NAMALWA (cell line): ENCODE measurements at regions not wholly inside any gene's neighbourhood (a gene's known extent, or its start where the extent isn't known, plus 50 kb on each side); places are given as distances from the start of the nearest gene placed in this dataset.

Experiments used
- DNase-seq: peaks from one replicate; pipeline ENCODE4 v3.0.0-alpha.2; 2015; ENCODE audit warnings: low spot score

GRCh38 chr13:34561033-34561432 lies 381.0 kb upstream of the NBEA start:
- DNase-seq = no peak

GRCh38 chr13:34567597-34567996 lies 374.5 kb upstream of the NBEA start:
- no peak for DNase-seq

GRCh38 chr13:34570698-34571353 lies 371.2 kb upstream of the NBEA start:
- DNase-seq = no peak

GRCh38 chr13:34571716-34572115 lies 370.4 kb upstream of the NBEA start:
- no peak for DNase-seq

- no peak for DNase-seq
These were observed 365.0 kb upstream of the NBEA start for GRCh38 chr13:34577051-34577450.

- no peak for DNase-seq
These were observed 363.6 kb upstream of the NBEA start for GRCh38 chr13:34578471-34578870.

- DNase-seq = no peak
These were observed 363.2 kb upstream of the NBEA start for GRCh38 chr13:34578917-34579316.

DNA sequence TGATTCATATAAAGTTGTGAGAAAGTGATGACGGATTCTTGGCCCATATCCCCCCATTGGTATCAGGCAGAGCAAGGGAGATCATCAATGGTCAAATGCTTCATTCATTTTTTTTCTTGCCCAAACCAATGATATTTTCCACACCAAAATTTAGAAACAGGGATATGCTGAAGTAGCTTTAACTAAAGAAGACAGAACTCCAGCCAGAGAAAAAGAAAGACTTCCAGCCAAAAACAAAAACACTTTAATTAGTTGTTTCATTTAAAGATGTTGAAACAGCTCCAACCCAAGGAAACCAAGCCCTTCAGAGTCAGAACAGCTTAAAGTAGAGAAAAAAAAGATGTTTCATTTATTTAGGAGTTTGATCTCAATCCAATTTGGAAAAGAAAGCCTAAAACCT lies 358.9 kb upstream of the NBEA start:
- DNase-seq = no peak

- no peak for DNase-seq
These were observed 354.5 kb upstream of the NBEA start for GRCh38 chr13:34587576-34587975.

GRCh38 chr13:34588362-34588761 lies 353.7 kb upstream of the NBEA start:
- DNase-seq = no peak

DNA sequence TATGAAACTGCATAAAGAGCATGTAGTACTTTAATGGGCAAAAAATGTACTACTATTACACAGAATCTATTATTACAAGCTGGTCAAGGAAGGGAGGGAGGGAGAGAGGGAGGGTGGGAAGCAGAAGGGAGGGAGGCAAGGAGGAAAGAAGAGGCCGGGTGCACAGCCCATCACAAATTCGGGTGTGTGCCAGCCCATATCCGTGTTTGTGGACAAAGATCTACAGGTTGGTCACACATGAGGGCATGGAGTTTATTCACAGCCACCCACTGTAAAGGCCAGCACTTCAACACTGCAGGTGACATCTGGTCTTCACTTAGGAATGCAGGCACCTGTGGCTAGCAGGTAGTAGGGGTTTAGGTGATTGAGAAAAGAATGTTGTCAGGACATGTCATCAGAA lies 352.5 kb upstream of the NBEA start:
- no peak for DNase-seq

GRCh38 chr13:34591129-34591528 lies 350.9 kb upstream of the NBEA start:
- DNase-seq = no peak

DNA sequence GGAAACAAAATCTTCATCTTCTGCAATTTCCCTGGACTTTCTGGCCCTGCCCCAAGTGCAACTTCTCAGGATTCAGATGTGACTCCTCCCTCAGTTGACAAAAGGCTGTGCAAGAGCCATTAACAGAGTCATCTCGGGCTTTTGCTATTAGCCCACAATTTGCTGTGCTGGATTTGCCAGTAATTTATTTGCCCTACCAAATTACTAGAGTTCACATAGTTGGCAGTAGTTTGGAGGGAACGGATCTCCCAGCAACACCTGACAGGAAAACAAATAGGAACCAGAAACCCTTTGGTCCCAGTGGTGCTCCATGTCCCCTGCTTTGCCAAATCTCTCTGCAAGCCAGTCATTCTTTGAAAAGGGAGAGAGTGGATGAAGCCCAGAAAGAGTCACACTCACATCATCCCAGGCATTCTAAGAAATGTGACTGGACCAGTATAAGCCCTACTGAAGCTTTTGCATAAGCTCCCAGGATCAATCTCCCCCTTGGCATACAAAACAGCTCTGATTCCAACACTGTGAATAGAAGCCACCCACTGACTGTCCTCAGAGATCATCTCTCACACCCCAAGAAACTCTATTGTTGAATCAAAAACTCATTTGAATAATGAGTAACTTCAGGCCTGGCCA lies 350.1 kb upstream of the NBEA start:
- DNase-seq = no peak

DNA sequence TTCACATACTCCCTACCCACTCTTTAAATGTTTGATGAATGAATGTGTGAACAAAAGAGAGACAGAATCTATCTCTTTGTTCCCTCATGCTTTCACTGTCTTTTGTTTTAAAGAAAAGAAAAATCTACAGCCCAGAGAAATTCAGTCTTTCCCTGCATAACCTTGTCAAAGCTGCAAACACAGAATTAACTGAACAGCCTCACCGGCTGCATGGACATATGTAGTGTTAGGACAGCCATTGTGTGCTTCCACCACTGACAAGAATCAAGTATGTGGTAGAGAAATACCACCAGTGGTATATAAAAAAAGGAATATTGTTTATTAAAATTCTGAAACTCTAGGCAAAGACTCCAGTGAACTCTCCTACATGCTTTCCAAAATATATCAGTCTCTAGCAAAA lies 348.4 kb upstream of the NBEA start:
- no peak for DNase-seq

- no peak for DNase-seq
These were observed 347.6 kb upstream of the NBEA start for GRCh38 chr13:34594507-34594906.

DNA sequence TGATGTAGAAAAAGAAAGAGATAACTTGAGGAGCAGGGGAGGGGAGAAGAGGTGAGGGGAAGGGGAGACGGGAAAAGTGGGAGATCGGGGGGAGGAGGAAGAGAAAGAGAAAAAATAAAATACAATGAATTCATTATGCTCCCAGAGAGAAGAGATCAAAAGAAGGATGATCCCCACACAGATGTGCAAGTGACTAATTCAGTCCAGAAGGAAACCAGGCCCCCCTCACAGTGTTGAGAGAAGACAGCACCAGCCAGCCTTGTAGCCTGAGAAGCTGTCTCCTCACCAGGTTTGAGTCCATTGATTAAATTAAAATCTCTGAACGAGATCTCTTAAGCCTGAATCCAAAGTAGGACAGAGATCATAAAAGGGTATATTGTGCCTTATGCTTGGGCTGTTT lies 333.7 kb upstream of the NBEA start:
- DNase-seq = no peak

DNA sequence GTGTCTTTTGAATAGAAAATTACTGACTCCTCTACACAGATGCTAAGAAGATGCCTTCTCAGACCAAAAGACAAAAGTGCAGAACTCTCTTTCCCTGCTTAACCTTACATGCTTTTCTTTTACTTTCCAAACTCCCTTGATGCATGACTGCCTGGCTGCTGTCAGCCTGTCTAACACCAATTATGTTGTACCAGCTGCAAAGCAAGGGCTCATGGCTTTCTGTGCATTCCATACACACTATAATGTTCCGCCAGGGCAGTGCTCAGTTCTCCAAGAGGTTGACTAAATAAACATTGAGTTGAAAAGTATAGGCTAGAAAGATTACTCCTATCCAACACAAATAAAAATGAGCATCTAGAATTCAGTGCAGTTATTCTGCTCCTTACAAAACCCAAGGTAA lies 330.4 kb upstream of the NBEA start:
- no peak for DNase-seq

GRCh38 chr13:34617473-34618083 lies 324.5 kb upstream of the NBEA start:
- no peak for DNase-seq

- no peak for DNase-seq
These were observed 323.4 kb upstream of the NBEA start for GRCh38 chr13:34618654-34619053.

- no peak for DNase-seq
These were observed 322.7 kb upstream of the NBEA start for GRCh38 chr13:34619326-34619725.

- DNase-seq = no peak
These were observed 321.8 kb upstream of the NBEA start for GRCh38 chr13:34620074-34620850.

DNA sequence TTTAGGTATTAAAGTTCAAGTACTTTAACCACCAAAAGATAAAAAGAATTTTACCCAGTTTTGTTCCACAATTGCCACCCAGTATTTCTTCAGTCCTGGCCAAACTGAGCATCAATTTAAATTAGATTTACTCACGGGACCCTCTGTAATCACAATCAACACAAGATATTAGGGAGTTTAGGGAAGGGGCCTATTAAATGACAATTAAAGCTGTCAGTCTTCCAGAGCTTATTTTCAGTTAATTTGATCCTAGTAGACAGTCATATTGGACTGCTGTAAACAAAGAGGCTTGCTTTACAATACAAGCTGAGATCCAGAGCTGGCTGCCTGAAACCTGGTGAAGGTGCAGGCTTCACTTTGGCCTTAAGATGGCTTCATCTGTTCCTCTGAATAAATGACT lies 321.2 kb upstream of the NBEA start:
- DNase-seq = no peak

- no peak for DNase-seq
These were observed 318.7 kb upstream of the NBEA start for GRCh38 chr13:34623331-34623730.
